GM12864 (cell line): ENCODE measurements at regions not wholly inside any gene's neighbourhood (a gene's known extent, or its start where the extent isn't known, plus 50 kb on each side); places are given as distances from the start of the nearest gene placed in this dataset.

Experiments
- DNase-seq: peaks from one replicate; pipeline ENCODE4 v3.0.0-alpha.2; 2011; ENCODE audit warnings: low read depth
- H3K4me3 ChIP-seq: 2 replicates; pipeline ENCODE4 v1.5.1; 2011; ENCODE audit warnings: mild to moderate bottlenecking, low read depth, low read length, control low read depth
- CTCF ChIP-seq: IDR thresholded peaks from 2 replicates; pipeline ENCODE4 v1.5.1; 2011; ENCODE audit warnings: low read depth, mild to moderate bottlenecking, moderate library complexity, low read length, control low read depth, inconsistent platforms; ENCODE audit errors: missing control alignments

DNA sequence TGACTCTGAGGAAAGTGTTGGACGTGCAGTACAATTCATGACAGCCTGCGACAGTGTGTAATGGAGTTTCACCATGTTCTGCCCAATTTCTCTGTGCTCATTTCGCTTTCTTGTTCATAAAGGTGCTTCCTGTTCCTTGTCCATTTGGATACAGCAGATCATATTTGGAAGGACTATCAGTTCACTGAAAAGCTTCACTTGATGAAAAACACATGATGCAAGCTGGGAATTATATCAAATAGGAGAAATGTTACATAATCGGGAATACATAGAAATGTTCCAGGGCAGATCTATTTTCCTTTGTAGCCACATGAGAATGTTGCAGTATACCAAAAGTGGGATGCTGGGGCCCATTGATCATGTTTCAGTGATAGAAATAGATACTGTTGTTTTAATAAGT is 266.3 kb upstream of the SLC14A2 start:
- H3K4me3 ChIP-seq = no peak overlapping the region
- no peak for DNase-seq
- no peak for TF ChIP-seq CTCF

- no peak for TF ChIP-seq CTCF
- DNase-seq = no peak
- H3K4me3 ChIP-seq = no peak overlapping the region
Measured at GRCh38 chr18:45349467-45349866, 265.8 kb upstream of the SLC14A2 start.

DNA sequence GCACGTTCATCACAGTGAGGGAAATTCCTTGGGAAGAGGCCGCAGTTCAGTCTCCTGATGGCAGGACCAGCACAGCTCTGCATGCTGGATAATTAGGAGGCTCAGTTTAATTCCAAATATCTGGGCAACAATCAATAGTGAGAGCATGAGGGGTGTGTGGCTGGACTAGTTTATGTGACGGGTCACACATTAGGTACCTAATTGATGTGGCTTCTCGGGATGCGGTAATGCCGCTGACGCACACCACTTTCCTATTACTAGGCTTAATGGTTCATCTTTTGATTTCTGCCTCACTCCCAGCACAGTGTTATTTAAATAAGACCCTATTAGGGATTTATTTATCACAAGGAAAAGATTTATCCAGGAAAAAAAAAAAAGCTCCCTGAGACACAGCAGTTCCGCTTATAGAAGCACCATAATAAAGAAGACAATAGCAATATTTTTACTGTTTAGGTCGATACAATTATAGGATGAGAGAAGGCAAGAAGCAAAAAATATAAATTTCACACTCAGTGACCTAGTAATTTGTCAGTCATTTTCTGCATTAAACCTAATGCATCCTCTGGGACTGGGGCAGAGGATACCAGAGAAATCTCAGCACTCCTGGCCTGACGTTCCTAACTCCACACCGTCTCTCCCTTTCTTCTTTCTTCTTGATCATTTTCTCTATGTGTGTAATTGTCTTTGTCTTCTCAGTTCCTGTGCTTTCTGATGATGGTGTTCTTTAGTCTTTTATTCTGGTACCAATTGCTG is 264.7 kb upstream of the SLC14A2 start:
- TF ChIP-seq CTCF = no peak
- no peak for DNase-seq
- no peak overlapping the region for H3K4me3 ChIP-seq

DNA sequence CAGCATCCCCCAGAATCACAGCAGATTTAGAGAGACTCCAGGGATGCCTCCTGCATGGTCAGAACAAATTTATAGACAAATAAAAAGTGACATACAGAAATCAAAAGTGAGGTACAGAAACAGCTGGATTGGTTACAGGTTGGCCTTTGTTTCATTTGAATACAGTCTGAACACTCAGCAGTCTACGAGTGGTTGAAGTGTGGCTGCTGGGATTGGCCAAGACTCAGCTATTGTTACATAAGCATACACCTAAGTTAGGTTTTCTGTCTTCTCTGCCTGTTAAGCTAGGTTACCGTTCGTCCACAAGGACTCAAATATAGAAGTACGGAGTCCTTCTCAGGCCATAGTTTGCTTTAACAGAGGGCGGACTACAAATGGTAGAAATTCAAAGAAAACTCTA is 262.4 kb upstream of the SLC14A2 start:
- no peak for DNase-seq
- H3K4me3 ChIP-seq = no peak overlapping the region
- no peak for TF ChIP-seq CTCF

GRCh38 chr18:45353530-45353929 is 261.7 kb upstream of the SLC14A2 start:
- H3K4me3 ChIP-seq = no peak overlapping the region
- no peak for TF ChIP-seq CTCF
- DNase-seq = no peak

GRCh38 chr18:45355944-45356520 is 259.2 kb upstream of the SLC14A2 start:
- TF ChIP-seq CTCF = no peak
- no peak for DNase-seq
- no peak overlapping the region for H3K4me3 ChIP-seq
